Stimulated activated CD4-positive, alpha-beta T cell treated with anti-CD3 and anti-CD28 coated beads, Interleukin-15, amount 100 ng/mL, for 48 hours (primary cell): ENCODE measurements at regions not wholly inside any gene's neighbourhood (a gene's known extent, or its start where the extent isn't known, plus 50 kb on each side); places are given as distances from the start of the nearest gene placed in this dataset.

Source experiments
- DNase-seq, 2 donors: peaks; one replicate each; pipeline ENCODE4 v3.0.0-alpha.2; 2020; ENCODE audit warnings: low read depth in 2 of 2

DNA sequence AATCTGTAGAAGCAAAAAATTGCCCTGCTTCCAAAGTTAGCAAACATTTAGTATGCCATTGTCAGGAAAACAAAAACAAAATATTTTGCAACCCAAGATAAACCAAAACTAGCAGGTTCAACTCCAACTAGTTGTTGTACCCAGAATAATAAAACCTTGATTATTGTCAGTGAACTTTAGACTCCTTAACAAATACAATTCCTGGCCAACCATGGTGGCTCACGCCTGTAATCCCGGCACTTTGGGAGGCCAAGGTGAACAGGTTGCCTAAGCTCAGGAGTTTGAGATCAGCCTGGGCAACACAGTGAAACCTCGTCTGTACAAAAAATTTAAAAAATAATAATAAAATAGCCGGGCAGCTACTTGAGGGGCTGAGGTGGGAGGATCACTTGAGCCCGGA, 53.6 kb upstream of the EPCAM start:
- DNase-seq: no peak

DNA sequence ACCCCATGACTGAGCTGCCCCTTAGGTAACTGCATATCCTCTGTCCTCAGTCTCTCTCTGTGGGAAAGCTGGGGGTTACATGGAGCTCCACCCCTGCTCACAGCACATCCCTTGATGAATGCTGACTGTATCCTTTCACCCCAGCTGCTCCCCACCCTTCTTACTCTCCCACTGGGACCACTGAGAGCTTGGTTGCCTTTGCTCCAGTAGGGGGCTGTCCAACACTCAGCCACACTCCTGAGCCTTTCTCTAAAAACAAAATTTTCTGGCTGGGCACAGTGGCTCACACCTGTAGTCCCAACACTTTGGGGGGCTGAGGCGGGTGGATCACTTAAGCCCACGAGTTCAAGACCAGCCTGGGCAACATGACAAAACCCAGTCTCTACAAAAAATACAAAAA, 55.4 kb upstream of the EPCAM start:
- DNase-seq: no peak

DNA sequence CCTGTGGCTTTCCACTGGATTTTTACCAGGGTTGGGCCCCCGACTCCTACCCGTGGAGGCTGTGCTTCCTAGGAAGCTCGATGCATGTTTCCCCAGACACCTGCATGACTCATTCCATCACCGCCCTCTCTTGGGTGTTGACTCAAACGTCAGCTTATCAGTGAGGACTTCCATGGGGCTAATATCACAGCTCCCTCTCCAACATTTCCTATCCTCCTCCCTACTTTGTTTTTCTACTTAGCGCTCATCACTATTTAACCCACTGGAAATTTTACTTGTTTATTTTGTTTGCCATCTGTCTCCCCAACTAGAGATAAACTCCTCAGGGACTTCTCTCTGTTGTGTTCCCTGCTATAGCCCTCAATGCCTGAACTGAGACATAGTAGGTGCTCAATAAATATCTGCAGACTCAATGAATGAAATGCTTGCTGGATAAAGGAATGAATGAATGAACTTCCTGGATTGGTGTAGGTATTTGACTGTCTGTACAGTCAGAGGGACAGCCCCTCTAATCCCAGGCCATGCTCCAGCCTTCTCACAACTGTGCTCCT, 55.9 kb upstream of the EPCAM start:
- DNase-seq: no peak

DNA sequence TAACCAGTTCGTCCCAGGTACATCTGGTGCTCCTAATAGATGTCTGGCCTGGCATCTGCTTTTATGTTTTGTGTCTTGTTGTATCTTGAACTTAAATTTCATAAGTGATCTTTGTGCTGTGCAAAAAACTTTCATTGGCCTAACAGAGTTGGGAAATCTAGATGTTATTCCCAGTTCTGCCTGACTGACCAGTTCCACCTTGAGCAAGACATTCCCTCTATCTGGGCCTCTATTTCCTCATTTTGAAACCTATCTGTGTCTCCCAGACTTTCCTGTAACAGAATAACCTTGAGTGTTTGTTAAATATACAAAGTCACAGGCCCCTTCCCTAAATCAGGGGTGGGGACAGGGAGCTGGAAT, 56.6 kb upstream of the EPCAM start:
- no peak for DNase-seq

DNA sequence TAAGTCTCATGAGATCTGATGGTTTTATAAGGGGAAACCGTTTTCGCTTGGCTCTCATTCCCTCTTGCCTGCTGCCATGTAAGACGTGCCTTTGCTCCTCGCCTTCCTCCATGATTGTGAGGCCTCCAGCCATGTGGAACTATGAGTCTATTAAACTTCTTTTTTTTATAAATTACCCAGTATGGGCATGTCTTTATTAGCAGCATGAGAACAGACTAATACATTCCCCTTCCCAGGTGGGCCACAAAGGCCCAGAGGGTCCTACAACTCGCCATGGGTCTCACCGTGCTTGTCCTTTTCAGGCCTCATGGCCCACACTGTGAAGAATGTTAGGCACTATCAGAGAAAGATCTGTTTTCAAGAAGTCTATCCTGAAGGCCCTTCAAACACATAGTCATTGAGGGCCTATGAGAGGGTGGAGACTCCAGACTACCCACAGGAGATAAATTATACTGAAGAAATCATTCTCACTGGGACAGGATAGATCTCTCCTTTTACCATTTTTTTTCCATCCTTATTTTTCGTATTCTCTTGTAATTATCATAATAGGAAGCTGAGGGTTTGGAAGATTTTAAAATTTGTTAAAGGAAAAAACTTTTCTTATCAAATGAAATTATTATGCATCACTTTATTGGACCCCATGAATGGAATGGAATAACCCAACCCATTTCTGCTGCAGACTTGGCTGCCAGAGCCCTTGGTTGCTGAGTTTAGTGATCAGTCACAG, 57.2 kb upstream of the EPCAM start:
- no peak for DNase-seq

DNA sequence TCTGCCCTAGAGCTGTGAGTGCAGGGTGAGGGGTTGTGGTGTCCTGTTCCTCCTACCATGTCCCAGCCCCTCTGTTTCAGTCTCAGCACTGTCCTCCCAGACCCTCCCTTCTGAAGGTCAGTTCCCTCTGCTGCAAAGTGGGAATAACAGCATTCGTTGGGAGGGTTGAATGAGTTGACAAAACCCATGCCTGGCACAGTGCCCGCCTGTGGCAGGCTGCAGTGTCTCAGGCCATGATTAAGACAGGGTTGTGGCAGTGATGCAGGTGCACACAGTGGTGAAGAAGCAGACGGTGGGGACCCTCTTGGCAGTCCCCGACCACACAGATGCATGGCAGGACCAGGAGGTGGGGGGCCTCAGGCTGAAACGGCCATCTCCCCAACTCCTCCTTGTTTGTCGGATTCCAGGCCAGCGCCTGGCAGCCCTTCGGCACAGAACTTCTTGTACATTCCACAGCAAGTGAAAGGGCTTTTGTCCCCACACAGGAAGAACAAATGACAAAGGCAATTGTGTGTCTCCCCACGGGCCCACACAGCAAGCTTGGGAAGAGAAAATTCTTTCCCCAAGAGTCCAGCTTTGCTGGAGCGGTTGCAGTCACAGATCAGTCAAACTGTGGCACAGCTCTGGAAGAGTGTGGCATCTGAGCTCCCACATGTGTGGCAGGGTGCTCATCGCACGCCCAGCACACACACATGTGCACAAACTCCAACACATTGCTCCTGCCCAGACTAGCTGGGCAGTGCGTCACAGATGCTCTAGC, 58.1 kb upstream of the EPCAM start:
- DNase-seq: no peak

DNA sequence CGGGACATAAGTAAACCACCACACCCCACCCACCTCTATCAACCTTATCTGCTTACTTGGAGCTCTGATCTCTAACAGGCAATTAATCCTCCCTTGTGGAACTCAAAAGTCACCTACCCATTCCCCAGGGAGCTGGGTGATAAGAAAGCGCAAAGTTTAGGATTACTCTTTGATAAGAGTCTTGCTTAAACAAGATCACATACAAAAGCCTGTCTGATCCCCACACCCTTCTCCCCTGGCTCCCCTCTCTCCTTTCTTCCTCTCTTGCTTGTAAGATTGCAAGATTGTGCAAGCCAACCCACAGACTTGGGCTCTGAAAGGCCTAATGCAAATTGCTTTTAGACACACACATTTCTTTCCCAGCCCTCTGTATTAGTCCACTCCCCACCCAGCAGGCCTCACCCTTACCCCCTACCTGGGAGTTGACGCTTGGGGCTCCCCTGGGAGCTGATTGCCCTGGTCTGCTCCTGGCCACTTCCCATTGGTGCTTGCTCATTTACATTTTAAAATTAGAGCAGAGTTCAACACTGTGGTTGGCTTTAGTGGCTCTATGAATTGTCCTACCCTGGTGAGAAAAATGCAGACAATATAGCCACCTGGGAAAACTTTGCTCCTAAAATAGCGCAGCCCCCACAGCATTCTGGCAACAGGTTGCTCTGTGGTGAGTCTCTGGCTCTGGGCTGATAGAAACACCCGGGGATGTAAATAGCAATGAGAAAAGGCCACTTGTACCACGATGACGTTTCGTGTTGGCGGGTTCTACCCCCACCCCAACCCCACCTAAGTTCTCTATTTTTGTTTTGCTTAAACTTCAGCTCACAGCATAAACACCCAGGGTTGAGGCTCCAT, 58.9 kb upstream of the EPCAM start:
- DNase-seq: no peak

DNA sequence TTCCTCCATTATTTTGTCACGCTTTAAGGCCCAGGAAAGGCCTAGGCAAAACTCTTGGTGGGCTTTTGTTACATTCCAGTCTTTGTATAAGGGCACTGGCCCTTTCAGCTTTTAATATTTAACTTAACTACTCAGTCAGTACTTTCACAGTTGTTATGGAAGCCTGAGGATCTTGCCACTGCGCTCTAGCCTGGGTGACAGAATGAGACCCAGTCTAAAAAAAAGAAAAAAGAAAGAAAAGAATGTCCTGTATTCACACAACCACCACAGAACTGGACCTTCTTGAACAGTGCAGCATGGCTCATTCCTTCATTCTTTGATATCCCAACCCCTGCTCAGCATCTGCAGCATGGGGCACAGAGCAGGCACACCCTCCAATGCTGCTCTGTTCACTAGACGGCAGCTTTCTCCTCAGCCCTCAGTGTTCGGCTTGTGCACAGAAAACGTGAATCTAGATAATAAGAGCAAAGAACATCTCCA, 59.6 kb upstream of the EPCAM start:
- DNase-seq: no peak

DNA sequence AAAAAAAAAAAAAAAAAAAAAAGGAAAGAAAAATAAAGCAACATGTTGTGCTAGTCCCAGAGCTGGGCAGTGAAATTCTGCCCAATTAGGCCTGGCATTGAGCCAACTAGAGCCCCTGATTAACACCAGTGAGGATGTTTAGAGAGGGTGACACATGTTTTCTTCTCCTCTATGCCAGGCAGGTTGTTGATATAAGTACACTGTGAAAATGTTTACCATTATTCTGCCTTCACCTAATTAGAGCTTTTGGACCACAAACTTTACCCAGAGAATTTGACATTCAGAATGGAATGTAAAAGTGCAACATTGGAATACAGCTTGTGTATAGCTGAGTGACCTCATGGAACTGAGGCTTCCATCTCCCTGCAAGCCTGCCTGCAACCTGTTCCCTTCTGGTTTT, 62.0 kb upstream of the EPCAM start:
- DNase-seq: no peak

DNA sequence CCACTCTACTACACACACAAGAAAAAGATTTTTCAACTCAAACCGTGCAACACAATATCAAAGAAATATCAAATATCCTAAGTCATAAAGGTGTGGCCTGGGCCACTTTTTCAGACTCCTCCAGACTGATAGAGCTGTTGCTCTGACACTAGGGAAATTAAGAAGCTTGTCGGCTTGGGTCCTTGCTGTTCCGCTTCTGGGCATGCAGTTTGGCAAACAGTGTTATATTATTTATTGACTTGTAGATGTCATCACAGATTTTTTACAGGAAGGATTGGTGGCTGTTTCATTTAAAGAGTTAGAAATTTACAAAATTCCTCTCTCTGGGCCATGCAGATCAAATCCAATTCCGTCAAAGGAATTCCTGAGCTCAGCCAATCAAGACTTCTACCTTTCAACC, 64.5 kb upstream of the EPCAM start:
- no peak for DNase-seq

DNA sequence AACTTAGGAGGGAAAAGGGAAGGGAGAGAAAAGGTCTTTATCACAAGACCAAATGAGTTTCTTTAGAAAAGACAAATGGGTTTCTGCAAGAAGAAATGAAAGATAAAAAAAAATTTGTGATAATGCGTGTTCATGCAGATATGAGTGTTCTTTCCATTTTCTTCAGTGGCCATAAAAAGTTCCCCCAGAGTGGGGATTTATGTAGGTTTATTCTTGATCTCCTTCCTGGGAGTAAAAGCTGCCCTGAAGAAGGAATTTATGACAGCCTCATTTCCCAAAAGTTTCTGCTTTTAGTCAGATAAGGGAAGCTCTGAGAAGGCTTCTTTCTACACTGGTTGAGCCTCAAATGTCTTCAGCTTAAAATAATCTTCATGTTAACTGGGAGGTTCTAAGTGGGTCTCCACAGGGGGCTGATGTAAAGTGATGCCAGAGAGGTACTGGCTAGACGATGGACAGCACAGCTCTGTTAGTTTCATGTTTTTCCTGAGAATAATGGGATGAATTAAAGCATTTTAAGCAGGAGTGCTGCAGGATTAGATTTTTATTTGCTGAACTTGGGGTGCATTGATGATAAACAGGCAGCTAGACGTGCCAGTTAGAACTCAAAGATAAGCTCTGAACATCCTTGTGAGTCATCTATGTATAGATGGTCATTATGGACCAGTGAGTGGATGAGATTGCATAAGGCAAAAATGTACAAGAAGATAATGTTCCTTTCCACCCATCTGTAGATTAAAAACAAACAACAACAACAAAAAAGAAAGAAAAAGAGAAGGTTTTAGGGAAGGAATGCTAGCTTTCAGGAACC, 65.6 kb upstream of the EPCAM start:
- no peak for DNase-seq

DNA sequence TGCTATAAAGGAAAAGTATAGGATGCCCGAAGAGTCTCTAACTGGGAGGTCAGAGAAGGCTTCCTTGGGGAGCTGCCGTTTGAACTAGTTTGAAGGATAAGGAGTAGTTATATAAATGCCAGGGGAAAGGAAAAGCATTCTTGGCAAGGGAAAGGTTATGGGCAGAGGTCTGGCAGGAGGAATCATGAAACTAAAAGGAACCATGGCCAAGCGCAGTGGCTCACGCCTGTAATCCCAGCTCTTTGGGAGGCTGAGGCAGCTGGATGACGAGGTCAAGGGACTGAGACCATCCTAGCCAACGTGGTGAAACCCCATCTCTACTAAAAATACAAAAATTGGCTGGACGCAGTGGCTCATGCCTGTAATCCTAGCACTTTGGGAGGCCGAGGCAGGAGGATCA, 66.8 kb upstream of the EPCAM start:
- DNase-seq: no peak

DNA sequence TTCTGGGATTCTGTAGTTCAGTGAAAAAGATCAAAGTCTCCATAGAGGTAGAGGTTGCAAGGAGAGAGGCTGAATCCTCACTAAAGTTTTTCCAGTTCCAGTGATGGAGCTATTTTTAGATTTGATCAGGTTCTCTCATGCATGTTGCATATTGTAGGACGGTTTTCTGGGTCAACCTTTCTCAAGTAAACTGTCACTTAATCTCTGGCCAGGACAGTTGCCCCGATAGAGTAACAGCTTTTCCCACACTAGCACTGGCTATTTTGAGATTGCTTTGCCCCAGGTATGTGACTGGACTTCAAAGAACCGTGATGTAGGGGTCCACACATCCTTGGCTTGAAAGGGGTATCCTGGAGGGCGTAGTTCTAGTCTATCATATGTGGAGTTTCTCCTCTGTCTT, 67.4 kb upstream of the EPCAM start:
- DNase-seq: no peak

DNA sequence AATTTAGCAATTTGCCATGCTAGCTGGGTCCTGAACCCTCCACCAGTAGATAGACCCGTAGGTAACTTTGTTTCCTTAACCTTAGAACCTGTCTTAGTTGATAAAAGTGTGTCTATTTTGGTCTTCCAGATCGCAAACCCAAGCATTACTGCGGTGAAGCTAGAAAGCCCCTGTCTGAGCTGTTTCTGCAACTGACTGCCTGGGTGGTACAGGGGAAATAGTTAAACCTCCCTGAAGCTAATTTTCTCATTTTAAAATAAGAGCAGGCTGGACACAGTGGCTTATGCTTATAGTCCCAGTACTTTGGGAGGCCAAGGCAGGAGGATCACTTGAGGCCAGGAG, 67.9 kb upstream of the EPCAM start:
- DNase-seq: no peak

DNA sequence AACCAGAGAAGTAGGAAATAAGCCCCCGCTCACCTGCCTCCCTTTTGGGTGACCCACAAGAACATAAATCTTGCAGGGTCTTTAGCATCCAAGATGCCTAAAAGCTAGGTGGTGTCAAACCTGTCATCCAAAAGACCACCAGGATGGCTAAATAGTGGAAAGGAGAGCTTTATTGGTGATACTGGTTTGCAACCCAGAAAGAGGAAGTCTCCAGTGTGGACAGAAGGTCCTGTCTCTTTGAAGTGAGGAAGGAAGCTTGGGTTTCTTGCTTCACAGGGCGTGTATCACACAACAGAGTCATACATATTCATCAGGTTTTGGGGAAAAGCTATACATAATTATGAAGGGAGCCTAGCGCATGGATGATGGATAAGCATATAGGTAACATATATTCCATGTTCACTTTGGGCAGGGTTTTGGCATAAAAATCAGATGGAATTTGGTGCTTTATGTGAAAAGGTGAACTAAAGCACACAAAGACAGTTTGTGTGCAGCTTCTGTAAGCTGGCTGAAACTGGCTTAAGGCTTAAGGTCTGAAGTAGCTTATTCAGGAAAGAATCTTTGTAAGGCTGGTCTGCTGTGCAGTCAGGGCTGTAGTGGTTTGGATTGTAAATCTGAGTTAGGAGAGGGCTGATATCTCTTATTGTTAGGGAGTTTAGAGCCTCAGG, 68.4 kb upstream of the EPCAM start:
- DNase-seq: no peak

DNA sequence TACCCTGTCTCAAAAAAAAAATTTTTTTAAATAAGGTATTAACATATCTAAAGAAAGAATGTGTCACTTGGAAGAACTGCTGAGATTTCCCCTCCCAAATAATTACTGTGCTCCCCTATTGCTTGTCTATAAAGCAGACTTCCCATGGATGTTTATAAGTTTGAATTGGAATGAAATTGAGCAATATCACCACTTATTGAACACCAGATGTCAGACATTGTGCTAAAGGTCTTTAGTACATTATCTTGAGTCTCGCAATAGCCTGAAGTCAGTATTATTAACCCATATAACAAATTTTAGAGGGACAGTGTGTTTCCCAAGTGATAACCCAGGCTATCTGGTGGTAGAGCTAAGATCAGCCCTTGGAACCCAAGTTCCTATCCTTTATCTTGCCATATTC, 69.0 kb upstream of the EPCAM start:
- DNase-seq: no peak

DNA sequence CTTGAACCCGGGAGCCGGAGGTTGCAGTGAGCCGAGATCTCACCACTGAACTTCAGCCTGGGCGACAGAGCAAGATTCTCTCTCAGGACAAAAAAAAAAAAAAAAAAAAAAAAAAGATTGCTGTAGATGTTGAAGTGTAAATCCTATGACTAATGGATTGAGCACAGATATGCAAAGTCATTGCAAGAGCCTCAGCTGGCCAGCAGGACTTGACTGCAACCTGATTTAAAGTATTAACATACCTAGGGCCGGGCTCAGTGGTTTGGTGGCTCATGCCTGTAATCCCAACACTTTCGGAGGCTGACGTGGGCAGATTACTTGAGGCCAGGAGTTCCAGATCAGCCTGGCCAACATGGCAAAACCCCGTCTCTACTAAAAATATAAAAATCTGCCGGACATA, 69.6 kb upstream of the EPCAM start:
- DNase-seq: no peak

DNA sequence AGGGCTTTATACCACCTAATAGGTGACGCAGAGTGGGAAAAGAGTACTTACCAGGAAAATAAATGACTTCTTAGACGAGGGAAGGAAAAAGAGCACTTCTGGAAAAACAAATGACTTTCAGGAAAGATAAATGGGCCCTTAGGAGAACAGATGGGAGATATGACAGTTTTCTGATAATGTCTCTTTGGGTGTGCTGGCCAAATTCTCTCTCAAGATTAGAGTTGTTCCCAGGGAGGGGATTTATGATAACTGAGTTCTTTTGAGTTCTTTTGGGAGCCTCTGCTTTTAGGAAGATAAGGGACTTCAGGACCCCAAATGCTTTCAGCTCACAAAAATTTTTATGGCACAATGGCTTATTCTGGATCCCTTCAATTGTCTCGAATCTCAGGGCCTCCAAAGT, 70.3 kb upstream of the EPCAM start:
- DNase-seq: no peak

DNA sequence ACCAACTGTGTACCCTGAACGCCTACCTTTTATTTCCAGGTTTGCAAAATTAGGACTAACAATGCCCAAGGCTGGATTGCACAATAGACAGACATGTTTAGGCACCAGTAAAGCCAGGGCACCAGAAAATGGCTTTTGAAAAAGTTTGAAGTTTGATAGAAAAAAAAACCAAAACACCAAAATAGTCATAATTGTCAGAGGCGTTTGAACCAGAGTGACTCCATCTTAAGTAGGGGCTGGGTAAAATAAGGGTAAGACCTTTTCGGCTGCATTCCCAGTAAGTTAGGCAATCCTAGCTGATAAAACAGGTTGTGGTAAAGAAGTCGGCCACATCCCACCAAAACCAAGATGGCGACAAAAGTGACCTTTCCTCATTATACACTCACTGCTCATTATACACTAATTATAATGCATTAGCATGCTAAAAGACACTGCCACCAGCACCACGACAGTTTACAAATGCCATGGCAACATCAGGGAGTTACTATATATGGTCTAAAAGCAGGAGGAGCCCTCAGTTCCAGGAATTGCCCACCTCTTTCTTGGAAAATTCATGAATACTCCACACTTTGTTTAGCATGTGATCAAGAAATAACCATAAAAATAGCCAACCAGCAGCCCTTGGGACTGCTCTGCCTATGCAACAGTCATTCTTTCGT, 71.2 kb upstream of the EPCAM start:
- no peak for DNase-seq

DNA sequence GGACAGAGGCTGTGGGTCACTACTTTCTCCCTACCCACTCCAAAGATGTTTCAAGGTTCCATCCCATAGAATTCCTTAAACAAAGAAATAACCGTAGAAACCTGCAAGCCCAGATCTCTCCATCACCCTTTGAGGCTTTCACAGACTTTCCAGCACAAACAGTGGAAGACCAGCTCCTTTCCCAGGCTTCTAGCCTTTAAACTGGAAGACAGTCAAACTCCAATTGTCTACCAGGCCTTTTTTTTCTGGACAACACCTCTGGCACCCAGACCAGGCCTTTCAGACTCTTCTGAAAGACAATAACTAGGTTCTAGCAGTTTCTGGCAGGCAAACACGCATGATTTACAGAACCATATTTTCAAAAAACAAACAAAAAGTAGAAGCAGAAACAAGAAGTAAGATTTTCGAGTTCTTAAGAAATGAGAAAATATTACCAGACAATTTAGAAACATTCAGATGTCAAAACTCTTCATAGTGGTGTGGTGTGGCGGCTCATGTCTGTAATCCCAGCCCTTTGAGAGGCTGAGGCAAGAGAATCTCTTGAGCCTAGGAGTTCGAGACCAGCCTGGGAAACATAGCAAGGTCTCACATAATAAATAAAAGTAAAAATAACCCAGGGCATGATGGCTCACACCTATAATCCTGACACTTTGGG, 73.0 kb upstream of the EPCAM start:
- no peak for DNase-seq
